HFF-Myc (cell line): ENCODE measurements at regions not wholly inside any gene's neighbourhood (a gene's known extent, or its start where the extent isn't known, plus 50 kb on each side); places are given as distances from the start of the nearest gene placed in this dataset.

Experiments used
- DNase-seq: peaks from one replicate; pipeline ENCODE4 v3.0.0-alpha.2; 2011; ENCODE audit warnings: low read depth; ENCODE audit errors: extremely low read depth
- H3K4me3 ChIP-seq: replicated peaks from 2 replicates; pipeline ENCODE4 v1.5.1; 2011; ENCODE audit warnings: low read depth, mild to moderate bottlenecking, control low read depth, low read length
- CTCF ChIP-seq: IDR thresholded peaks from 2 replicates; pipeline ENCODE4 v1.5.1; 2012; ENCODE audit warnings: mild to moderate bottlenecking, low read depth, low read length, control low read depth; ENCODE audit errors: missing control alignments

DNA sequence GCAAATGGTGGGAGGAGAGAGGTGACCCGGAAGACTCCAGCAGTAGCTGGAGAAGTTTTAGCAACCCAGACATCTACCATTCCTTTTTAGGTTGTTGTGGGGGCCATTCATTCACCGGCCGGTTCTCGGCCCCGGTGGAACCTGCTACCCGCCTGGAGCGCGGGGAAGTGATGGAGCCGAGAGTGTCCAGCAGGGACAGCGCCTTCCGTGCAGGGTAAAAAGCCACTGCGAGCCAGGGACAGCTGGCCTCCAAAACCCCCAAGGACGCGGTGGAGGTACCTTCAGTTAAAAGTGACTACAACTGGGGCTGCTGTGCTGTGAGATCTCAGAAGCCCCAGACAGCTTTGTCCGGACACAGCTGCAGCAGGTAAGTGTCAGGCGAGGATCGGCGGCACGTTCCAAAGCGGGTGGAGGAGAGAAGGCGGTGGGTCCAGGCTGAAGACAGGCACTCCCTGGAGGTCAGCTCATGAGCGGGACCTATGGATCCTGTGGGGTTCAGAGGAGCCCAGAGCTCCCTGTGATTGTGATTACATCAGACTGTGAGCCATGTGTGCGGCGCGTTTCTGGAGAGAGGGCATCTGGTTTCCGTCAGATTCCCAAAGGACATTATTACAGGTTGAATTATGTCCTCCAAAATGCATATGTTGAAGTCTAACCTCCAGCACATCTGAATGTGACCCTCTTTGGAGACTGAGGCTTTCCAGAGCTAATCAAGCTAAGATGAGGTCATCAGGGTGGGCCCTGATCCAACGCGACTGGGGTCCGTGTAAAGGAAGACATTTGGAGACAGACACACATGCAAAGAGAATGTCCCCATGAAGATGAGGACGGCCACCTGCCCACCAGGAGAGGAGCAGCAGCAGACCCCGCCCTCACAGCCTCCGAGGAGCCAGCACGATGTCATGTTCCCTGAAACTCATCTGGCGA lies 276.3 kb downstream of the EIPR1 start:
- no peak overlapping the region for H3K4me3 ChIP-seq
- no peak for DNase-seq
- TF ChIP-seq CTCF = no peak

DNA sequence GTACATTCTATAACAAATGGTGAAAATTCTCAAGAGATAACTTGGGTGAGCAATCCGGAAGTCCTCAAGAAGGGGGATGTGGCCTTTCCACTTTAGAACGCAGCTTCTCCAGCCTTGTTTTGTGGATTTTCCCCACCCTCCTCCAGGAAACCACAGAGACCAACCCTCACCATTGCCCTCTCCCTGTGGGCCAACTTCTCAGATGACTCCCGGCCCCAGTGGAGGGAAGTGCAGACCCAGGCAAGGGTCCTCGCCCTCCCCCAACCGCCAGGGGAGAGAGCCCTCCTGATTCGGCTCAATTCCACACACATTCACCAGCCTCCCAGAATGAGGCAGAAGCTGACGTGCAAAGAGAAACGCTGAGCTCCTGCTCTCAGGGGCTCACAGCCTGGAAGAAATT lies 277.2 kb downstream of the EIPR1 start:
- no peak for TF ChIP-seq CTCF
- no peak for DNase-seq
- no peak overlapping the region for H3K4me3 ChIP-seq

DNA sequence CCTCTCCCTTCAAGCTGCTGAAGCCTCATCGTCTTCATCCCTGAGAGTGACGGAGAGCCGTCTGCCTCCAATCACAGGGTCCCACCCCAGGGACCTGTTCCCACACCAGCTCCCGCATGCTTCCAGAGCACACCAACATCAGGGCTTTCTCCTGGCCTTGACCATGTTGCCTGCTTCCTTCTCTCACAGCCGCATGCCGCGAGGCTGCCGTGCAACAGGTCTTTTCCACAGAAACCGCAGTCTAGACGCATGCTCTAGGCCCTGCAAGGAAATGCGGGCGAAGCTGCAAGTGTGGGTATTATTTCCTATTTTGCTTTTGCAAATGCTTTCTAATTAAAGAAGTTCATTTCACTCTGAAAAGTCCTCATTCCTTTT lies 277.8 kb downstream of the EIPR1 start:
- no peak for TF ChIP-seq CTCF
- no peak for DNase-seq

DNA sequence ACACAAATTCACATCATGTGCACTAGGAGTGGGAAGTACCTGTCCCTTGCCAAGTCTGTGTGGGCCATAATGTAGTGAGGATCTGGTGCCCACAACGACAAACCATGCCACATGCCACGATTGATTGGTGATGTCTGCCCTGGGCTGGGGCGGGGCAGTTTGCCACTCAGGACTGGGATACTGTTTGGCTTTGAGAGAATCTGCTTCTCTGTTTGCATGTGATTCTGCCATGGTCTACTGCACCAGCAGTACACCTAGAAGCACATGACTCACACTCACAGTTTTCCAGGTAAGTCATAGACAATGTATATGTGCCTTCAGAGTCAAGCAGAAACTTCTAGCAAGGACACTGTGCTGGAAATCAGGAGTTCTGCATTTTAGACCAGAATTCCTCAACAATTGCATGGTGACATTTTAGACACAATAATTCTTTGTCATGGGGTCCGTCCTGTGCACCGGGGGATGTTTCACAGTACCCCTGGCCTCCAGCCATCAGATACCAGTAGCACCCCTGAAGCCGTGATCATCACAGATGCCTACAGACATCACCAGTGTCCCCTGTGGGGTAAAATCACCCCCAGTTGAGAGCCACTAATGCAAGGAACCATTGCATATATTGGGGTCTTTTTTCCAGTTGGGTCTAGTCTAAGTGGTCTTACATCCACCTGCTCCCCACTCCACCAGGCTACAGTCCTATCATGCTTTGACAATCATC lies 278.3 kb downstream of the EIPR1 start:
- no peak for TF ChIP-seq CTCF
- DNase-seq = no peak
- no peak overlapping the region for H3K4me3 ChIP-seq

More for the DNA sequence above, 277.8 kb downstream of the EIPR1 start:
- no peak overlapping the region for H3K4me3 ChIP-seq

GRCh38 chr2:3098231-3098630 lies 279.4 kb downstream of the EIPR1 start:
- no peak overlapping the region for H3K4me3 ChIP-seq
- no peak for TF ChIP-seq CTCF
- no peak for DNase-seq

DNA sequence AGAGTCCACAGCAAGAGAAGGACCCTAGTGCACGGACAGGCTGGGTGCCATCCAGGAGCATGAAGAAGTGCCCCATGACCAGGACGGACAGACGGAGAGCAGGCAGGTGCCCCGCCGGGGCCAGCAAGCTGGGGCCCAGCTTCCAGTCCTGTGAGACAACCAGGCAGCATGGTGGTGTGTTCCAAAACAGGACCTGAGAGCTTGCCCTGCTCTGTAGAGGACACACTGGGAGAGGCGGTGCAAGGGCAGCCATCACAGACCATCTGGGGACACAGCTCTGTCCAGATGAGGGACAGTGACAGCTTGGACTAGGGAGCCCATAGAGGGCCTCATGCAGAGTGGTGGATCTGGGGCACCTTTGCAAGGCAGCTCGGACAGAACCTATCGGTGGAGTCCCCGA lies 279.8 kb downstream of the EIPR1 start:
- TF ChIP-seq CTCF = no peak
- DNase-seq = no peak
- no peak overlapping the region for H3K4me3 ChIP-seq
